NCI-H82 treated with DMSO at 0.1 percent for 48 hours (cell line): ENCODE measurements at regions not wholly inside any gene's neighbourhood (a gene's known extent, or its start where the extent isn't known, plus 50 kb on each side); places are given as distances from the start of the nearest gene placed in this dataset.

Experiments used
- DNase-seq: peaks from one replicate; lab custom pipeline; 2025; ENCODE audit not compliant: unreplicated experiment; lab: John Stamatoyannopoulos, UW

GRCh38 chr22:48899523-48900326 lies 927.9 kb downstream of the BRD1 start:
- no peak for DNase-seq

- no peak for DNase-seq
Measured at GRCh38 chr22:48898524-48899250, 929.0 kb downstream of the BRD1 start.

- DNase-seq, result no peak
Measured at GRCh38 chr22:48897645-48898370, 929.9 kb downstream of the BRD1 start.

- no peak for DNase-seq
Measured at GRCh38 chr22:48896766-48897644, 930.7 kb downstream of the BRD1 start.

GRCh38 chr22:48895831-48896765 lies 931.6 kb downstream of the BRD1 start:
- no peak for DNase-seq

GRCh38 chr22:48895336-48895735 lies 932.3 kb downstream of the BRD1 start:
- no peak for DNase-seq

GRCh38 chr22:48894804-48895250 lies 932.8 kb downstream of the BRD1 start:
- no peak for DNase-seq

- no peak for DNase-seq
Measured at GRCh38 chr22:48894064-48894671, 933.5 kb downstream of the BRD1 start.

GRCh38 chr22:48893288-48894063 lies 934.2 kb downstream of the BRD1 start:
- DNase-seq, result no peak

- DNase-seq, result no peak
Measured at GRCh38 chr22:48892578-48893287, 934.9 kb downstream of the BRD1 start.

GRCh38 chr22:48891688-48892577 lies 935.7 kb downstream of the BRD1 start:
- no peak for DNase-seq

- no peak for DNase-seq
Measured at GRCh38 chr22:48890693-48891554, 936.7 kb downstream of the BRD1 start.

GRCh38 chr22:48889887-48890692 lies 937.6 kb downstream of the BRD1 start:
- no peak for DNase-seq

- no peak for DNase-seq
Measured at GRCh38 chr22:48889209-48889830, 938.4 kb downstream of the BRD1 start.
